Neutrophil (primary cell): ENCODE measurements at regions not wholly inside any gene's neighbourhood (a gene's known extent, or its start where the extent isn't known, plus 50 kb on each side); places are given as distances from the start of the nearest gene placed in this dataset.
A peak's percentile ranks its signal among the peaks of the same experiment; 100 is the strongest.
"Not testable (repeated sequence)": the region's sequence is repeated elsewhere in the genome, so short reads cannot be mapped to it uniquely, and the experiment has no call there.

ENCODE experiments used
- H3K27ac ChIP-seq: fragments of 200-600 bp; sonication (generic); 2 replicates; pipeline ENCODE4 v1.5.1; 2016; ENCODE audit warnings: mild to moderate bottlenecking, moderate library complexity
- H3K27me3 ChIP-seq: fragments of 200-600 bp; sonication (generic); 2 replicates; pipeline ENCODE4 v1.6.0; 2016; ENCODE audit warnings: mild to moderate bottlenecking
- H3K36me3 ChIP-seq: fragments of 200-600 bp; sonication (generic); 2 replicates; pipeline ENCODE4 v1.5.1; 2017
- H3K4me1 ChIP-seq, 2 experiments: fragments of 200-600 bp in 1 of 2; sonication (generic) in 1 of 2; 1 replicate in 1 of 2; 2 replicates in 1 of 2; pipeline versions ENCODE4 v1.5.1 to v1.6.1; 2013 to 2016; ENCODE audit warnings: low read depth in 1 of 2, low read length in 1 of 2, mild to moderate bottlenecking in 1 of 2, moderate library complexity in 1 of 2; ENCODE audit not compliant: control insufficient read depth in 1 of 2, insufficient read depth in 1 of 2
- H3K4me3 ChIP-seq, 2 experiments: fragments of 200-600 bp in 1 of 2; sonication (generic) in 1 of 2; 1 replicate in 1 of 2; 2 replicates in 1 of 2; pipeline ENCODE4 v1.5.1; 2013 to 2016; ENCODE audit warnings: low read depth in 1 of 2, low read length in 1 of 2, mild to moderate bottlenecking in 1 of 2, moderate library complexity in 1 of 2
- H3K9me3 ChIP-seq: fragments of 200-600 bp; sonication (generic); 2 replicates; pipeline ENCODE4 v1.5.1; 2016
- CTCF ChIP-seq: fragments of 200-600 bp; sonication (generic); IDR thresholded peaks from 2 replicates; pipeline ENCODE4 v1.5.1; 2016; ENCODE audit warnings: antibody characterized with exemption

- Histone ChIP-seq H3K27ac (no peak overlapping the region), H3K4me3 (no peak overlapping the region), H3K4me1 (peaks cover 5 to 11% of the 10 kb centered on the region in 2 experiments), H3K36me3 (no peaks in the 10 kb centered on the region), H3K27me3 (peaks cover 52% of the 10 kb centered on the region), H3K9me3 (no peaks in the 10 kb centered on the region)
- no peak for TF ChIP-seq CTCF
These were observed 143.1 kb upstream of the KCNJ18 start for GRCh38 chr17:21549107-21549687.

GRCh38 chr17:21550031-21550430 lies 142.3 kb upstream of the KCNJ18 start:
- not testable (repeated sequence) for H3K4me1 ChIP-seq, H3K27ac ChIP-seq, H3K36me3 ChIP-seq, H3K9me3 ChIP-seq, H3K4me3 ChIP-seq
- peaks cover 52% of the 10 kb centered on the region for H3K27me3 ChIP-seq

GRCh38 chr17:21551081-21551881 lies 141.0 kb upstream of the KCNJ18 start:
- no peaks in the 10 kb centered on the region for H3K36me3 ChIP-seq
- H3K4me3 ChIP-seq, result peak overlapping the region; percentile 38 to 66
- peaks cover 5 to 6% of the 10 kb centered on the region in 2 experiments for H3K4me1 ChIP-seq
- TF ChIP-seq CTCF, result no peak
- H3K27me3 ChIP-seq, result peaks cover 52% of the 10 kb centered on the region
- no peaks in the 10 kb centered on the region for H3K9me3 ChIP-seq
- H3K27ac ChIP-seq, result no peak overlapping the region

- H3K4me1 ChIP-seq, H3K9me3 ChIP-seq, H3K4me3 ChIP-seq, H3K27ac ChIP-seq, H3K36me3 ChIP-seq, H3K27me3 ChIP-seq: not testable (repeated sequence)
These were observed 133.4 kb upstream of the KCNJ18 start for GRCh38 chr17:21558921-21559320.

GRCh38 chr17:21564262-21564661 lies 128.1 kb upstream of the KCNJ18 start:
- Histone ChIP-seq H3K4me1 (no peaks in the 10 kb centered on the region), H3K27ac (no peak overlapping the region), H3K9me3 (no peaks in the 10 kb centered on the region), H3K27me3 (peaks cover 14% of the 10 kb centered on the region), H3K4me3 (no peak overlapping the region), H3K36me3 (no peaks in the 10 kb centered on the region)
- no peak for TF ChIP-seq CTCF

- H3K27ac ChIP-seq, H3K4me3 ChIP-seq, H3K36me3 ChIP-seq, H3K4me1 ChIP-seq, H3K9me3 ChIP-seq: not testable (repeated sequence)
- peaks cover 14% of the 10 kb centered on the region for H3K27me3 ChIP-seq
These were observed 127.6 kb upstream of the KCNJ18 start for GRCh38 chr17:21564757-21565156.

- not testable (repeated sequence) for H3K4me3 ChIP-seq, H3K27ac ChIP-seq, H3K9me3 ChIP-seq, H3K36me3 ChIP-seq, H3K4me1 ChIP-seq
- peaks cover 38% of the 10 kb centered on the region for H3K27me3 ChIP-seq
These were observed 121.9 kb upstream of the KCNJ18 start for GRCh38 chr17:21570427-21570826.

- H3K36me3 ChIP-seq, H3K27ac ChIP-seq, H3K9me3 ChIP-seq, H3K4me3 ChIP-seq, H3K4me1 ChIP-seq: not testable (repeated sequence)
- peaks cover 35% of the 10 kb centered on the region for H3K27me3 ChIP-seq
These were observed 120.2 kb upstream of the KCNJ18 start for GRCh38 chr17:21572148-21572547.

GRCh38 chr17:21573271-21573960 lies 118.9 kb upstream of the KCNJ18 start:
- not testable (repeated sequence) for H3K4me3 ChIP-seq, H3K4me1 ChIP-seq, H3K27ac ChIP-seq, H3K9me3 ChIP-seq, H3K36me3 ChIP-seq
- peaks cover 29% of the 10 kb centered on the region for H3K27me3 ChIP-seq
